HCT116 (cell line): ENCODE measurements at regions not wholly inside any gene's neighbourhood (a gene's known extent, or its start where the extent isn't known, plus 50 kb on each side); places are given as distances from the start of the nearest gene placed in this dataset.

Experiments used
- ATAC-seq: fragments of 200-7000 bp; cut with Tn5 transposase; 2 replicates; pipeline ENCODE4 v1.9.1; 2020; ENCODE audit warnings: mild to moderate bottlenecking, moderate library complexity
- BruUV-seq: library from RNA; stranded (reverse); fragments of 400-500 nt; replicated peaks from 2 replicates; lab custom pipeline; 2021; lab: Mats Ljungman, UMichigan
- CTCF ChIA-PET: fragments of 300-600 bp; sonication (Branson Sonifier 250); formaldehyde crosslinking; loops from one replicate; lab custom pipeline; 2021; ENCODE audit warnings: antibody characterized with exemption; lab: Charles Lee
- POLR2A ChIA-PET: fragments of 300-600, 350-600 bp; sonication (Branson Sonifier 250); formaldehyde crosslinking; loops from one replicate; lab custom pipeline; 2021; ENCODE audit warnings: antibody characterized with exemption; lab: Charles Lee
- RAD21 ChIA-PET, 2 experiments: fragments of 300-600 bp; sonication (Branson Sonifier 250); formaldehyde crosslinking; loops; one replicate each; lab custom pipeline; 2023; ENCODE audit warnings: low total read pairs in 2 of 2; ENCODE audit not compliant: uncharacterized antibody in 2 of 2, unreplicated experiment in 2 of 2, low non-redundant PET in 1 of 2; lab: Charles Lee
- DNase-seq: peaks from one replicate; pipeline ENCODE4 v3.0.0-alpha.2; 2010; ENCODE audit warnings: low read depth, low spot score
- H2AFZ ChIP-seq: fragments of 200-600 bp; shearing (Covaris generic), sonication (generic); 2 replicates; pipeline ENCODE4 v1.6.1; 2017; ENCODE audit warnings: low read depth, mixed run types, mixed read lengths, antibody characterized with exemption, low read length; ENCODE audit not compliant: poor library complexity, severe bottlenecking
- H3K27ac ChIP-seq: 2 replicates; pipeline ENCODE4 v1.5.1; 2012; ENCODE audit warnings: low read depth, low read length
- H3K27me3 ChIP-seq: fragments of 200-600 bp; sonication (generic); 2 replicates; pipeline ENCODE4 v1.6.1; 2016; ENCODE audit warnings: mixed run types, low read length, mixed read lengths; ENCODE audit not compliant: insufficient read depth
- H3K36me3 ChIP-seq, 2 experiments: fragments of 200-500 bp in 1 of 2; fragments of 200-600 bp in 1 of 2; sonication (Bioruptor generic) in 1 of 2; sonication (generic) in 1 of 2; 2 replicates each; pipeline versions ENCODE4 v1.5.1 to v1.6.1; 2014 to 2016; ENCODE audit warnings: low read length in 2 of 2, inconsistent platforms in 1 of 2, mixed read lengths in 1 of 2, mixed run types in 1 of 2; ENCODE audit not compliant: insufficient read depth in 2 of 2, control insufficient read depth in 1 of 2
- H3K4me1 ChIP-seq, 2 experiments: fragments of 200-600 bp in 1 of 2; sonication (generic) in 1 of 2; 2 replicates each; pipeline versions ENCODE4 v1.5.1 to v1.6.1; 2012 to 2017; ENCODE audit warnings: low read length in 2 of 2, inconsistent platforms in 1 of 2, mild to moderate bottlenecking in 1 of 2, mixed read lengths in 1 of 2, mixed run types in 1 of 2, moderate library complexity in 1 of 2; ENCODE audit not compliant: insufficient read depth in 2 of 2, control insufficient read depth in 1 of 2
- H3K4me2 ChIP-seq: fragments of 200-600 bp; sonication (generic); 2 replicates; pipeline ENCODE4 v1.6.1; 2017; ENCODE audit warnings: mixed run types, low read length, mixed read lengths
- H3K4me3 ChIP-seq, 2 experiments: fragments of 200-600 bp in 1 of 2; sonication (generic) in 1 of 2; replicated peaks in 1 of 2; 2 replicates each; pipeline ENCODE4 v1.5.1; 2011 to 2016; ENCODE audit warnings: low read length in 2 of 2, control low read depth in 1 of 2, low read depth in 1 of 2, mild to moderate bottlenecking in 1 of 2, mixed read lengths in 1 of 2, mixed run types in 1 of 2
- H3K79me2 ChIP-seq: fragments of 200-600 bp; sonication (generic); 2 replicates; pipeline ENCODE4 v1.6.1; 2017; ENCODE audit warnings: mild to moderate bottlenecking, mixed run types, low read length, moderate library complexity, mixed read lengths; ENCODE audit not compliant: insufficient read depth
- H3K9ac ChIP-seq: fragments of 200-600 bp; sonication (generic); 2 replicates; pipeline ENCODE4 v1.6.1; 2016; ENCODE audit warnings: low read length, mixed read lengths
- H3K9me2 ChIP-seq: fragments of 200-600 bp; sonication (generic), shearing (Covaris generic); 2 replicates; pipeline ENCODE4 v1.6.1; 2017; ENCODE audit warnings: mixed run types, mild to moderate bottlenecking, moderate library complexity; ENCODE audit not compliant: insufficient read depth
- H3K9me3 ChIP-seq, 2 experiments: fragments of 200-500 bp in 1 of 2; fragments of 200-600 bp in 1 of 2; sonication (Bioruptor generic) in 1 of 2; sonication (generic) in 1 of 2; 2 replicates each; pipeline ENCODE4 v1.6.1; 2014 to 2017; ENCODE audit warnings: low read length in 2 of 2, mixed read lengths in 2 of 2, inconsistent platforms in 1 of 2, low read depth in 1 of 2, mild to moderate bottlenecking in 1 of 2, mixed run types in 1 of 2, moderate library complexity in 1 of 2; ENCODE audit not compliant: control insufficient read depth in 1 of 2, insufficient read depth in 1 of 2
- H4K20me1 ChIP-seq: fragments of 200-600 bp; sonication (generic), shearing (Covaris generic); 2 replicates; pipeline ENCODE4 v1.6.1; 2017; ENCODE audit warnings: mixed run types, mild to moderate bottlenecking, moderate library complexity; ENCODE audit not compliant: insufficient read depth
- ATF3 ChIP-seq: IDR thresholded peaks from 2 replicates; pipeline ENCODE4 v1.6.1; 2012
- CEBPB ChIP-seq: IDR thresholded peaks from 2 replicates; pipeline ENCODE4 v1.6.1; 2012; ENCODE audit warnings: low read depth
- EGR1 ChIP-seq: IDR thresholded peaks from 2 replicates; pipeline ENCODE4 v1.6.1; 2012; ENCODE audit warnings: low read depth
- EZH2 ChIP-seq: fragments of 200-600 bp; sonication (generic); IDR thresholded peaks from 2 replicates; pipeline ENCODE4 v1.6.1; 2017; ENCODE audit warnings: antibody characterized with exemption, mixed run types
- FOSL1 ChIP-seq: IDR thresholded peaks from 2 replicates; pipeline ENCODE4 v1.6.1; 2012; ENCODE audit warnings: low read depth
- JUND ChIP-seq: IDR thresholded peaks from 2 replicates; pipeline ENCODE4 v1.6.1; 2012
- POLR2A ChIP-seq: IDR thresholded peaks from 2 replicates; pipeline ENCODE4 v1.7.0; 2011; ENCODE audit warnings: borderline replicate concordance; ENCODE audit not compliant: insufficient read depth, insufficient read length; ENCODE audit errors: extremely low read depth
- POLR2AphosphoS5 ChIP-seq: IDR thresholded peaks from 2 replicates; pipeline ENCODE4 v1.6.1; 2011; ENCODE audit warnings: mild to moderate bottlenecking, low read depth, low read length, moderate library complexity
- RAD21 ChIP-seq: IDR thresholded peaks from 2 replicates; pipeline ENCODE4 v1.6.1; 2012; ENCODE audit warnings: low read depth, mild to moderate bottlenecking
- SP1 ChIP-seq: IDR thresholded peaks from 2 replicates; pipeline ENCODE4 v1.6.1; 2012; ENCODE audit warnings: low read depth
- SRF ChIP-seq: IDR thresholded peaks from 2 replicates; pipeline ENCODE4 v1.6.1; 2012; ENCODE audit warnings: low read depth
- TCF7L2 ChIP-seq: IDR thresholded peaks from 2 replicates; pipeline ENCODE4 v1.7.0; 2011; ENCODE audit warnings: borderline replicate concordance, inconsistent platforms; ENCODE audit not compliant: insufficient read depth, insufficient read length; ENCODE audit errors: extremely low read depth
- YY1 ChIP-seq: IDR thresholded peaks from 2 replicates; pipeline ENCODE4 v1.6.1; 2011; ENCODE audit warnings: low read length, low read depth, moderate library complexity, mild to moderate bottlenecking; ENCODE audit not compliant: insufficient replicate concordance; ENCODE audit errors: extremely low read depth
- ZBTB33 ChIP-seq: IDR thresholded peaks from 2 replicates; pipeline ENCODE4 v1.6.1; 2011; ENCODE audit warnings: mild to moderate bottlenecking, low read length, moderate library complexity; ENCODE audit not compliant: insufficient replicate concordance; ENCODE audit errors: extremely low read depth
- ZFX ChIP-seq: fragments of 450-650 bp; IDR thresholded peaks from 2 replicates; pipeline ENCODE4 v1.6.1; 2017
- ZNF274 ChIP-seq: fragments of 200-500 bp; sonication (Bioruptor generic); IDR thresholded peaks from 2 replicates; pipeline ENCODE4 v1.6.1; 2014; ENCODE audit warnings: mild to moderate bottlenecking, low read depth, low read length, inconsistent platforms
- intact Hi-C: fragments of 100-400 bp; cut with micrococcal nuclease; formaldehyde crosslinking; loops from 2 replicates; pipeline ENCODE4 v1.10.0; 2022

GRCh38 chr20:24063100-24063499, 74.5 kb upstream of the GGTLC1 start (continued):
- TF ChIP-seq ZBTB33 (no peak), SRF (no peak), CEBPB (no peak), ZNF274 (no peak), EGR1 (no peak)
- TF ChIP-seq, all 23 proteins: peak for 0

GRCh38 chr20:24060851-24061590, 72.4 kb upstream of the GGTLC1 start:
- BruUV-seq = no TSS peak
- TF ChIP-seq POLR2A (no peak), FOSL1 (no peak), YY1 (no peak), EZH2 (no peak), ATF3 (no peak), JUND (no peak), SP1 (no peak), ZFX (no peak), ZNF274 (no peak), TCF7L2 (no peak), POLR2AphosphoS5 (no peak), RAD21 (no peak), SRF (no peak)
- intact Hi-C loops = no loop called here
- H2AFZ ChIP-seq = no peak overlapping the region
- H3K9me2 ChIP-seq = no peaks in the 10 kb centered on the region
- H3K9ac ChIP-seq = no peak overlapping the region
- H3K4me1 ChIP-seq = no peaks in the 10 kb centered on the region
- ChIA-PET POLR2A (no interaction called here), RAD21 (no interaction called here), CTCF (no interaction called here)
- no peak overlapping the region for H3K4me2 ChIP-seq
- no peak overlapping the region for H3K4me3 ChIP-seq
- no peaks in the 10 kb centered on the region for H3K27me3 ChIP-seq
- H3K27ac ChIP-seq = no peak overlapping the region
- no peaks in the 10 kb centered on the region for H4K20me1 ChIP-seq
- no peaks in the 10 kb centered on the region for H3K79me2 ChIP-seq
- ATAC-seq (no peak), DNase-seq (no peak)
- no peaks in the 10 kb centered on the region for H3K36me3 ChIP-seq
- no peaks in the 10 kb centered on the region for H3K9me3 ChIP-seq
